ENCODE measurements at regions not wholly inside any gene's neighbourhood (a gene's known extent, or its start where the extent isn't known, plus 50 kb on each side); places are given as distances from the start of the nearest gene placed in this dataset.

- no peak overlapping the region for H2BK12ac ChIP-seq (ENCODE audit: insufficient read length, low read depth, low read length)
- Mint-ChIP-seq H3K36me3 (ENCODE audit: insufficient read depth in 1 of 3, low read depth in 3 of 3) (no peaks in the 10 kb centered on the region), H3K4me1 (peaks cover 4% of the 10 kb centered on the region in 2 experiments), H3K27me3 (ENCODE audit: low read depth) (no peaks in the 10 kb centered on the region), H3K4me3 (no peak overlapping the region), H3K27ac (no peak overlapping the region), H3K9me3 (no peaks in the 10 kb centered on the region)
- no peak overlapping the region for H4K91ac ChIP-seq (ENCODE audit: insufficient read length, low read depth, low read length)
- H3K27me3 ChIP-seq (ENCODE audit: insufficient read depth, low read length), result no peaks in the 10 kb centered on the region
- no peak overlapping the region for H3K56ac ChIP-seq (ENCODE audit: insufficient read length, low read depth, low read length)
- H3K14ac ChIP-seq (ENCODE audit: insufficient read depth, low read length), result no peak overlapping the region
- no peak overlapping the region for H3K18ac ChIP-seq (ENCODE audit: insufficient read length, low read depth, low read length)
- peak overlapping the region; percentile 40 for H2AFZ ChIP-seq (ENCODE audit: low read length)
- H3K4me1 ChIP-seq (ENCODE audit: insufficient read depth, low read length), result no peaks in the 10 kb centered on the region
- no peak overlapping the region for H3K4me2 ChIP-seq (ENCODE audit: insufficient read depth, insufficient read length, low read length)
- no peak overlapping the region for H2BK120ac ChIP-seq (ENCODE audit: low read depth, low read length, poor library complexity, severe bottlenecking)
- no peak for TF ChIP-seq CTCF (conservative IDR thresholded peaks at IDR 0.05)
- H3K79me1 ChIP-seq (ENCODE audit: insufficient read depth, low read depth, low read length, poor library complexity, severe bottlenecking), result no peaks in the 10 kb centered on the region
- no peak for DNase-seq
- no peak overlapping the region for H4K5ac ChIP-seq (ENCODE audit: insufficient read length, low read depth, low read length)
- H3K79me2 ChIP-seq (ENCODE audit: insufficient read depth, low read length), result no peaks in the 10 kb centered on the region
- no peak overlapping the region for H3K9ac ChIP-seq (ENCODE audit: extremely low read depth, insufficient read length, low read length)
- H3T11ph ChIP-seq (ENCODE audit: low read length), result no peak overlapping the region
- no peaks in the 10 kb centered on the region for H3K23me2 ChIP-seq (ENCODE audit: insufficient read length, low read depth, low read length, poor library complexity, severe bottlenecking)
- no peak overlapping the region for H2BK15ac ChIP-seq (ENCODE audit: low read depth, low read length)
- H3K27ac ChIP-seq (ENCODE audit: insufficient read length, low read depth, low read length), result no peak overlapping the region
- H4K20me1 ChIP-seq (ENCODE audit: control insufficient read depth, insufficient read depth, insufficient read length), result no peaks in the 10 kb centered on the region
- peak overlapping the region; percentile 26 for H2BK20ac ChIP-seq (ENCODE audit: low read depth, low read length, poor library complexity, severe bottlenecking)
- no peak overlapping the region for H4K8ac ChIP-seq (replicated peaks; ENCODE audit: insufficient read length, low read depth, low read length)
- no peak overlapping the region for H2BK5ac ChIP-seq (ENCODE audit: insufficient read length, low read length)
- no peak overlapping the region for H3K4ac ChIP-seq (ENCODE audit: low read depth, low read length)
- no CpG with 5 or more reads among the region's 1 CpG for WGBS (ENCODE audit: extremely low coverage, insufficient read length, low lambda C conversion rate)
- no peaks in the 10 kb centered on the region for H3K9me3 ChIP-seq (ENCODE audit: control insufficient read depth, low read depth, low read length)
- H2AK5ac ChIP-seq (ENCODE audit: insufficient read length, low read length), result no peak overlapping the region
- H3K23ac ChIP-seq (ENCODE audit: insufficient read length, low read depth, low read length), result no peak overlapping the region
These were observed 203.4 kb downstream of the FAM76B start for GRCh38 chr11:95586155-95586554.
